Esophagus squamous epithelium (tissue), 5 donors: ENCODE measurements at regions not wholly inside any gene's neighbourhood (a gene's known extent, or its start where the extent isn't known, plus 50 kb on each side); places are given as distances from the start of the nearest gene placed in this dataset.
"Not testable (repeated sequence)": the region's sequence is repeated elsewhere in the genome, so short reads cannot be mapped to it uniquely, and the experiment has no call there.

Experiments
- DNase-seq: peaks from one replicate; lab custom pipeline; 2025; lab: John Stamatoyannopoulos, UW
- H3K27ac ChIP-seq, 4 donors: fragments of 200-600 bp; sonication (generic); one replicate each; pipeline ENCODE4 v1.5.1; 2016 to 2019; ENCODE audit warnings: mild to moderate bottlenecking in 1 of 4
- H3K27me3 ChIP-seq, 4 donors: fragments of 200-600 bp; sonication (generic); 1 replicate in 3 of 4; 2 replicates in 1 of 4; pipeline versions ENCODE4 v1.5.1 to v1.6.0; 2017 to 2021; ENCODE audit warnings: antibody characterized with exemption in 1 of 4
- H3K36me3 ChIP-seq, 3 donors: fragments of 200-600 bp; sonication (generic); one replicate each; pipeline ENCODE4 v1.5.1; 2016 to 2019
- H3K4me1 ChIP-seq, 3 donors: fragments of 200-600 bp; sonication (generic); one replicate each; pipeline ENCODE4 v1.5.1; 2017 to 2019
- H3K4me3 ChIP-seq, 4 donors: fragments of 200-600 bp; sonication (generic); 1 replicate in 3 of 4; 2 replicates in 1 of 4; pipeline ENCODE4 v1.5.1; 2016 to 2019; ENCODE audit warnings: mild to moderate bottlenecking in 2 of 4, moderate library complexity in 1 of 4
- H3K9me3 ChIP-seq, 3 donors: fragments of 200-600 bp; sonication (generic); one replicate each; pipeline ENCODE4 v1.5.1; 2016 to 2019
- CTCF ChIP-seq, 6 experiments: fragments of 450-650 bp in 4 of 6; fragments of 200-600 bp in 2 of 6; sonication (generic) in 2 of 6; IDR thresholded peaks; one replicate each; pipeline ENCODE4 v1.5.1; 2016 to 2019; ENCODE audit warnings: antibody characterized with exemption in 6 of 6, mild to moderate bottlenecking in 4 of 6, moderate library complexity in 4 of 6
- POLR2A ChIP-seq, 4 donors: fragments of 450-650 bp; IDR thresholded peaks; one replicate each; pipeline ENCODE4 v1.6.1; 2017; ENCODE audit warnings: antibody characterized with exemption in 4 of 4, mild to moderate bottlenecking in 4 of 4, moderate library complexity in 3 of 4
- WGBS, 2 donors: methylation state at CpG; one replicate each; pipeline ENCODE4 v1.1.5; 2018; 5-methylcytosine and 5-hydroxymethylcytosine counted together
- intact Hi-C: fragments of 100-400 bp; cut with DNase I; formaldehyde crosslinking; loops from one replicate; pipeline ENCODE4 v1.15.0; 2022
- donor health status: DM: yes; HTN: yes; CAD: no.

DNA sequence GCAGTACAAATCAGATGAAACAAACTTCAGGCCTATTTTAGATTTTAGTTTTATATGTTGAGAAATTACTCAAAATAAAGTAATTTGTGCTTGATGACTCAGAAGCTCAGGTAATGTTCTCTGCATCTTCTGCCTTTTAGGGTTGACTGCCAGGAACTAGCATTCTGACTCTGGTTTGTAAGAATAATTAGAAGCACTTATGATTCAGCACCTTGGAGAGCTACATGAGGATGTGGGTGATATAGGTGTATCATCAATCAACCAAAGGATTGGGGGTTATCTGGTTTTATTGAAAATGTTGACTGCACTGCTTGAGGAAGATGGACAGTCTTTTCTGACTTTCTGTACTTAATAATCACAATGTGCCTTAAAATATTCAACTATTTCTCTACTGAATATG lies 118.7 kb upstream of the SGCD start:
- no peak for TF ChIP-seq POLR2A (IDR thresholded peaks at IDR 0.05)
- no peak for TF ChIP-seq CTCF (IDR thresholded peaks at IDR 0.05)
- H3K27me3 ChIP-seq = no peaks in the 10 kb centered on the region
- intact Hi-C loops = no loop called here

DNA sequence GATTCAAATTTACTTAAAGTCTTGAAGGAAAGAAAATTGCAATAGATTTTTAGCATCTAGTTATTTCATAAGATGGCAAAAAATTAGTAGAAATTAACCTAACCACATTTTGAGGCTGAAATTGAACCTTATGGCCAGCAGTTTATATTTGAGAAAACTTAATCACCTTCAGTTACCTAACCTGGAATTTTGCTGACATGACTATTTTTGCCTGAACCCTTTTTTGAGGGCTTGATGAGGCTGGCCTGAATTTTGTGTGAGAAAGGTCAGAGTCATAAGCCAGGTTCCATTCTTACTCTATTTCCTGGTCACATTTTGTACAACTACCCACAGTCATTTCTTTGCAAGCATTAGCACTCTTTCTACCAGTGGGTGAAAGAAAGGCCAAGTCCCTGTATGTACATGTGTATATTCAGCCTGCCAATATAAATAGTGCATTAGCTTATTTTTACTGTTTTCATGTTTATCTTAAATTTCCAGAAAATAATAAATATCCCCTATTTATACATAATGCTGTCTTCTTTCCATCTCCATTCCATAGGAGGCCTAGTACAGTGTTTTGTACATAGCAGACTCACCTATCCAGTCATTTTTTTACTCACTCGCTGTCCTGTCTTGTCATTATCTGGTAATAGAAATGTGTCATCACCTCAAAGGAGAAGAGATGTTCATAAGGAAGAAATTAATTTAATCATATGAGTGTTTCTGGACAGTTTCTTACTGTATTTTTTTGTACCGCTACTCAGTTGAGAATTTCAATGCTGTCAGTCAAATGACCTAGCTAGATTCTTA lies 108.4 kb upstream of the SGCD start:
- Histone ChIP-seq H3K36me3 (no peaks in the 10 kb centered on the region), H3K27ac (no peak overlapping the region), H3K4me3 (no peak overlapping the region), H3K27me3 (no peaks in the 10 kb centered on the region), H3K9me3 (peaks cover 0 to 3% (median 0%) of the 10 kb centered on the region in 3 donors), H3K4me1 (no peaks in the 10 kb centered on the region)
- DNase-seq = no peak
- intact Hi-C loops = no loop called here
- no peak for TF ChIP-seq POLR2A (IDR thresholded peaks at IDR 0.05)
- no peak for TF ChIP-seq CTCF (IDR thresholded peaks at IDR 0.05)
- 89 to 93% methylated on average over 2 of the region's 2 CpGs for WGBS, 2 donors

More for the DNA sequence above, 118.7 kb upstream of the SGCD start:
- Histone ChIP-seq H3K4me3 (no peak overlapping the region), H3K4me1 (no peaks in the 10 kb centered on the region), H3K36me3 (no peaks in the 10 kb centered on the region), H3K9me3 (peaks cover 0 to 11% (median 0%) of the 10 kb centered on the region in 3 donors), H3K27ac (no peak overlapping the region)
- DNase-seq = no peak

DNA sequence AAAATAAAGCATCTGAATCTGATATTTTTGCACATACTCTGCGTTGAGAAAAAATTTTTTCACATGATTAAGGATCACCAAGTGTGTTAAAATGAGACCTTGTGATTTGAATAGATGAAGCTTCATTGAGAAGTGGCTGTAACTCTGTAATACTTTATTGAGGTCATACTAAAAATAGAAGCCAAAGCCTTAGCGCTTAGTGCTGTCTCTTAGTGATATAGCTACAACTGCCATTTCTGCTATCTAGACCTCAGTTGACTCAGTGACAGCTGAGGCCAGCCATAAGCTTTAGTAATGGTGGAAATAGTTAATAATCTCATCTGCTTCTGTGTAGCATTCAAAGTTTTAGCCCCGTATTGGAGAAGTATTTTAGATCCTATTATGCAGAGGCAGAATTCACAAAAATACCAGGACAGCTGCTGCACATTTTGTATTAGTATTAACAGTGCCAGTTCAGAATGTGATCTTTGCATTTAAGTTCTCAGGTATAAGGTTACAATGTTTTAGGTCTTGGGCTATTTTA lies 107.4 kb upstream of the SGCD start:
- no peak overlapping the region for H3K27ac ChIP-seq
- TF ChIP-seq POLR2A (IDR thresholded peaks at IDR 0.05) (no peak), CTCF (IDR thresholded peaks at IDR 0.05) (no peak)
- no peak overlapping the region for H3K4me3 ChIP-seq
- no peaks in the 10 kb centered on the region for H3K27me3 ChIP-seq
- DNase-seq = no peak
- H3K9me3 ChIP-seq = peaks cover 0 to 2% (median 0%) of the 10 kb centered on the region in 3 donors
- no peaks in the 10 kb centered on the region for H3K4me1 ChIP-seq
- 62 to 74% methylated on average over 3 of the region's 3 CpGs for WGBS, 2 donors
- intact Hi-C loops = no loop called here
- no peaks in the 10 kb centered on the region for H3K36me3 ChIP-seq

GRCh38 chr5:156221816-156222215 lies 105.1 kb upstream of the SGCD start:
- Histone ChIP-seq H3K4me3 (no peak overlapping the region), H3K4me1 (no peaks in the 10 kb centered on the region), H3K27ac (no peak overlapping the region), H3K36me3 (no peaks in the 10 kb centered on the region), H3K9me3 (no peaks in the 10 kb centered on the region), H3K27me3 (no peaks in the 10 kb centered on the region)
- 25 to 36% methylated on average over 2 of the region's 2 CpGs for WGBS, 2 donors
- DNase-seq = no peak
- intact Hi-C loops = no loop called here
- no peak for TF ChIP-seq POLR2A (IDR thresholded peaks at IDR 0.05)
- TF ChIP-seq CTCF (IDR thresholded peaks at IDR 0.05) = no peak

- Histone ChIP-seq H3K4me1 (no peaks in the 10 kb centered on the region), H3K4me3 (no peak overlapping the region), H3K27ac (no peak overlapping the region), H3K9me3 (no peaks in the 10 kb centered on the region), H3K27me3 (no peaks in the 10 kb centered on the region), H3K36me3 (no peaks in the 10 kb centered on the region)
- 63 to 65% methylated on average over 3 of the region's 3 CpGs for WGBS, 2 donors
- TF ChIP-seq CTCF (IDR thresholded peaks at IDR 0.05) (no peak), POLR2A (IDR thresholded peaks at IDR 0.05) (no peak)
- intact Hi-C loops = no loop called here
- DNase-seq = no peak
Observed at GRCh38 chr5:156223547-156223946, 103.4 kb upstream of the SGCD start.

DNA sequence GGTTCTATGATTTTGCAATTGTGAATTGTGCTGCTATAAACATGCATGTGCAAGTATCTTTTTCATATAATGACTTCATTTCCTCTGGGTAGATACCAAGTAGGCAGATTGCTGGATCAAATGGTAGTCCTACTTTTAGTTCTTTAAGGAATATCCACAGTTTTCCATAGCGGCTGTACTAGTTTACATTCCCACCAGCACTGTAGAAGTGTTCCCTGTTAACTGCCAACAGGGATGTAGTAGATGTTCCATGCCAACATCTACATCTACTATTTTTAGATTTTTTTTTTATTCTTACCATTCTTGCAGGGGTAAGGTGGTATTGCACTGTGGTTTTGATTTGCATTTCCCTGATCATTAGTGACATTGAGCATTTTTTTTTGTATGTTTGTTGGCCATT lies 100.5 kb upstream of the SGCD start:
- H3K9me3 ChIP-seq, H3K4me3 ChIP-seq, H3K36me3 ChIP-seq, DNase-seq, H3K27ac ChIP-seq, H3K4me1 ChIP-seq, H3K27me3 ChIP-seq, intact Hi-C loops: not testable (repeated sequence)
- 89 to 100% methylated on average over 1 of the region's 1 CpG for WGBS, 2 donors
